Upper lobe of left lung (tissue), 4 donors: ENCODE measurements at regions not wholly inside any gene's neighbourhood (a gene's known extent, or its start where the extent isn't known, plus 50 kb on each side); places are given as distances from the start of the nearest gene placed in this dataset.

Experiments
- CTCF ChIP-seq, 6 experiments: fragments of 450-650 bp in 4 of 6; fragments of 200-600 bp in 2 of 6; sonication (generic) in 2 of 6; IDR thresholded peaks; one replicate each; pipeline ENCODE4 v1.5.1; 2016 to 2019; ENCODE audit warnings: antibody characterized with exemption in 6 of 6
- POLR2A ChIP-seq, 4 donors: fragments of 450-650 bp; IDR thresholded peaks; one replicate each; pipeline ENCODE4 v1.5.1; 2016 to 2017; ENCODE audit warnings: antibody characterized with exemption in 4 of 4, mild to moderate bottlenecking in 2 of 4
- POLR2AphosphoS5 ChIP-seq, 2 donors: sonication (generic); formaldehyde crosslinking; IDR thresholded peaks; one replicate each; pipeline ENCODE4 v1.5.1; 2017; ENCODE audit warnings: antibody characterized with exemption in 2 of 2

DNA sequence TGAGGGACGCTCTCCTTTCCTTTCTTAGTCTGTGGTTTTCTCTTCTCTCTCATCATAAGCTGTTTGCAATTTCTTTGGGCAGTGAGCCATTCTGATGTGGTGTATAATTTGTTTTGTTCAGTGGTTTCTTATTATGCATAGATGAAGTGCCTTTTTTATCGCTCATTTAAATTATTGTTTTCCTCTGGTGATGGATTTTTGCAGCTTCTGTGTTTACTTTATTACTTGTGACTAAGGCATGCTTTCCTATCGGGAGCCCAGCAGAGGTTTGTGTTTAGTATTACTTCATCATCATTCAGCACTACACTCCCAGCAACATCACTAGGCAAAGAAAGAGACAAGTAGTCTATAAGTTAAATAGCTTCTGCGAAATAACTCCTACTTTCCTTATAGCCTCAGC lies 586.6 kb upstream of the NOVA1 start:
- no peak for TF ChIP-seq CTCF (IDR thresholded peaks at IDR 0.05)
- TF ChIP-seq POLR2AphosphoS5 (IDR thresholded peaks at IDR 0.05), result no peak
- TF ChIP-seq POLR2A (IDR thresholded peaks at IDR 0.05), result no peak
